ENCODE measurements at regions not wholly inside any gene's neighbourhood (a gene's known extent, or its start where the extent isn't known, plus 50 kb on each side); places are given as distances from the start of the nearest gene placed in this dataset.

DNA sequence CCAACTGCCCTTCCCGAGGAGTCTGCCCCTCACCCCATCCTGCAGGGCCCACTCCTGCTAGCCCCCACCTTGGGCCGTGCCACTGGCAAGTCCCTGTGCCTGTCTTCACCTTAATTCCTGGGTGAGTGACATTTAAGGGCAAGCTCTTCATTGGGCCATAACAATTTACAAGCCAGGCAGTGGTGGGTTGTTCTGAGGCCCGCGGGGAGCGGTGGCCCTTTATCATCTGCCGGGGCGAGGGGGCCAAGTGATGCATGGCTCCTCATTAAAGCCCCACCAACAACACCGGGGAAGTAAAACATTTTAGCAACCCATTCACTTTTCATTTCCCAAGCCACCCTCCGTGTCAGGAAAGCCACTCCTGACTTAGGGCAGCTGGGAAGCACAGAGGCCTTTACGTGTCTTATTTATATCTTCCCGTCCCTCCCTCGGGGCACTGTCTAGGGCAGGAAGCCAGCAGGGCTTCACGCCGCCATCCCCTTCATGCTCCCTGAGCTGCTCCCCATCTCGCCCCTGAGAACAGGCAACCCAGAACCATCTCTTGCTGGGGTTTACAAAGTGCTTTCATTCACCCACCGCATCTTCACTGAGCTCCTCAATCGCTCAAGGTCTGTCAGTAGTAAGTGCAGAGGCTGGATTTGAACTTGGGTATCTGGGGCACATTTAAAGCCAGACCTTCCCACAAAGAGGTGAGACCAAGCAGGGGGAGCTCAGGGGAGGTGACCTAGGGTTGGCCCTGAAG is 55.5 kb upstream of the CCDC167 start:
- in situ Hi-C loops (cut with MboI; ENCODE audit: low sequenced_read_pairs in 4 of 4), result loop anchor here in 1 of 4 donors (25.0 kb wide), 1 partner anchor 218 kb away; no protein-coding TSS in a partner anchor
- peaks cover 0 to 9% (median 2%) of the 10 kb centered on the region in 3 donors for H3K27me3 ChIP-seq
- DNase-seq (no peak), ATAC-seq (no peak)
- intact Hi-C loops (cut with DNase I; ENCODE audit: low total_unique reads), result no loop called here
- no peak overlapping the region for H3K4me3 ChIP-seq
- H3K27ac ChIP-seq, result no peak overlapping the region
- H3K36me3 ChIP-seq, result no peaks in the 10 kb centered on the region
- TF ChIP-seq POLR2A (IDR thresholded peaks at IDR 0.05), result no peak
- TF ChIP-seq, protein P1, sequence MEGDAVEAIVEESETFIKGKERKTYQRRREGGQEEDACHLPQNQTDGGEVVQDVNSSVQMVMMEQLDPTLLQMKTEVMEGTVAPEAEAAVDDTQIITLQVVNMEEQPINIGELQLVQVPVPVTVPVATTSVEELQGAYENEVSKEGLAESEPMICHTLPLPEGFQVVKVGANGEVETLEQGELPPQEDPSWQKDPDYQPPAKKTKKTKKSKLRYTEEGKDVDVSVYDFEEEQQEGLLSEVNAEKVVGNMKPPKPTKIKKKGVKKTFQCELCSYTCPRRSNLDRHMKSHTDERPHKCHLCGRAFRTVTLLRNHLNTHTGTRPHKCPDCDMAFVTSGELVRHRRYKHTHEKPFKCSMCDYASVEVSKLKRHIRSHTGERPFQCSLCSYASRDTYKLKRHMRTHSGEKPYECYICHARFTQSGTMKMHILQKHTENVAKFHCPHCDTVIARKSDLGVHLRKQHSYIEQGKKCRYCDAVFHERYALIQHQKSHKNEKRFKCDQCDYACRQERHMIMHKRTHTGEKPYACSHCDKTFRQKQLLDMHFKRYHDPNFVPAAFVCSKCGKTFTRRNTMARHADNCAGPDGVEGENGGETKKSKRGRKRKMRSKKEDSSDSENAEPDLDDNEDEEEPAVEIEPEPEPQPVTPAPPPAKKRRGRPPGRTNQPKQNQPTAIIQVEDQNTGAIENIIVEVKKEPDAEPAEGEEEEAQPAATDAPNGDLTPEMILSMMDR (IDR thresholded peaks at IDR 0.05 in 4 of 5, conservative IDR thresholded peaks at IDR 0.05 in 1 of 5), result no peak
- no peaks in the 10 kb centered on the region for H3K9me3 ChIP-seq
- no peaks in the 10 kb centered on the region for H3K4me1 ChIP-seq

DNA sequence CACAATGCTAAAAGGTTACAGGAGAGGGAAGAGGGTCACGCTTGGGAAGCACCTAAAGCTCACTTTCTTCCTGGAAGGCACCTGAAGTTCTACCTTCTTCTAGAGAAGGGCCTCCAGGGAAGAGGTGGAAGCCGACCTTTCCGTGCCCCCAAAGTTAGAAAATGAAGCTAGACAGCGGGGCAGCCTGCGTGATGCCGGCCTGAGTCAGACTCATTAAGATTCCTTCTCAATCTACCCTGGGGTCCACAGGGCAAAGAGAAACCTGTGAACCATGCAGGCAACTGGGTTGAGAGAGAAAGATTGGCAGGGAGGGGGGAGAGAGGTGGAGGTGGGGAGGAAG is 54.8 kb upstream of the CCDC167 start:
- Histone ChIP-seq H3K27me3 (peaks cover 0 to 9% (median 0%) of the 10 kb centered on the region in 3 donors), H3K36me3 (no peaks in the 10 kb centered on the region), H3K4me3 (no peak overlapping the region), H3K9me3 (no peaks in the 10 kb centered on the region), H3K4me1 (no peaks in the 10 kb centered on the region), H3K27ac (no peak overlapping the region)
- no peak for ATAC-seq
- DNase-seq, result no peak
- in situ Hi-C loops (cut with MboI; ENCODE audit: low sequenced_read_pairs in 4 of 4) (loop anchor here in 1 of 4 donors (25.0 kb wide), 1 partner anchor 217 kb away; no protein-coding TSS in a partner anchor), intact Hi-C loops (cut with DNase I; ENCODE audit: low total_unique reads) (no loop called here)
- TF ChIP-seq, protein P1 (IDR thresholded peaks at IDR 0.05 in 4 of 5, conservative IDR thresholded peaks at IDR 0.05 in 1 of 5), result no peak
- no peak for TF ChIP-seq POLR2A (IDR thresholded peaks at IDR 0.05)

DNA sequence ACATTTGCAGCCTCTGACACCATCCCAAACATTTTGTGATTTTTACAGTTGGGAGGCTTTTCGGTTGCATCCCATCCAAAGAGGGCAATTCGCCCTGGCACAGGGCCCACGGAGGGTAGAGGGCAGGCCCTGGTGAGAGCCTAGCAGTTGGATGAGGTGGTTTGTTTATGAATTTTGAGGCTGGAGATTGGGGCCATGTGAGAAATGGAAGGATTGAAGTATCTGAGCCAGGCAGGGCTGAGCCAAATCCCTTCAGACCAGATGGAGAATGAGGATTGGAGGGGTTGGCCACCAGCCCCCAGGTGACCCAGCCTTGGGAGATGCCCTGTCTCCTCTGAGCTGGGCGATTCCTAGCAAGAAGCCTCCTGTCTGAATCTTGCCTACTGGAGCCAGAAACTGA is 52.6 kb upstream of the CCDC167 start:
- intact Hi-C loops (cut with DNase I; ENCODE audit: low total_unique reads), result no loop called here
- ATAC-seq, result no peak
- H3K4me1 ChIP-seq, result no peaks in the 10 kb centered on the region

DNA sequence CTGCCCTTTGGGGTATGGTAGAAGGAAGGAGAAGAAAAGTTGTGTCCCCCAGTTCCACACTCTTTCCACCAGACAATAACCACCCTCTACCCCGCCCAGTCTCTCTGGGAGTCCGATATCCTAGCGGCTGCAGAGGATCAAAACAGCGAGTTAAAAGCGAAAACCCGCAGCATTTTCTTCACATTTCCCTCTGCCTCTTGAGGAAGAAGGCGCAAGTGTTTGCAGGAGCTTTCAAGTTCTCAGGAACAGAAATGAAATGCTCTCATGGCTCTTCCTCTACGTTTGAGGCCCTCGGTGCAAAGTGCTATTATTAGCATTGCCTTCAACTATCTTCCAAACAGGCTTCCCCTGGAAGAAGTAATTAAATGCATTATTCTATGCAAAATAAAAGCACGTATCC is 52.2 kb upstream of the CCDC167 start:
- H3K27ac ChIP-seq, result no peak overlapping the region
- no peak overlapping the region for H3K4me3 ChIP-seq
- TF ChIP-seq, protein P1 (IDR thresholded peaks at IDR 0.05 in 4 of 5, conservative IDR thresholded peaks at IDR 0.05 in 1 of 5), result no peak
- no peak for TF ChIP-seq POLR2A (IDR thresholded peaks at IDR 0.05)
- H3K36me3 ChIP-seq, result no peaks in the 10 kb centered on the region
- DNase-seq (no peak), ATAC-seq (no peak)
- intact Hi-C loops (cut with DNase I; ENCODE audit: low total_unique reads), result no loop called here
- H3K27me3 ChIP-seq, result peaks cover 0 to 8% (median 0%) of the 10 kb centered on the region in 3 donors
- in situ Hi-C loops (cut with MboI; ENCODE audit: low sequenced_read_pairs in 4 of 4), result loop anchor here in 1 of 4 donors (25.0 kb wide), 1 partner anchor 215 kb away; no protein-coding TSS in a partner anchor
- no peaks in the 10 kb centered on the region for H3K4me1 ChIP-seq
- H3K9me3 ChIP-seq, result no peaks in the 10 kb centered on the region

More for the DNA sequence above, 52.6 kb upstream of the CCDC167 start:
- no peak overlapping the region for H3K27ac ChIP-seq
- no peak for DNase-seq
- H3K4me3 ChIP-seq, result no peak overlapping the region
- peaks cover 0 to 9% (median 0%) of the 10 kb centered on the region in 3 donors for H3K27me3 ChIP-seq
- TF ChIP-seq, protein P1 (IDR thresholded peaks at IDR 0.05 in 4 of 5, conservative IDR thresholded peaks at IDR 0.05 in 1 of 5), result no peak
- no peak for TF ChIP-seq POLR2A (IDR thresholded peaks at IDR 0.05)
- H3K36me3 ChIP-seq, result no peaks in the 10 kb centered on the region
- in situ Hi-C loops (cut with MboI; ENCODE audit: low sequenced_read_pairs in 4 of 4), result loop anchor here in 1 of 4 donors (25.0 kb wide), 1 partner anchor 215 kb away; no protein-coding TSS in a partner anchor
- no peaks in the 10 kb centered on the region for H3K9me3 ChIP-seq

Data from gastrocnemius medialis (tissue), 4 donors.